Activated T-cell treated with anti-CD3 and anti-CD28 coated beads, Interleukin-2, amount 50 U/mL, for 24 hours (primary cell): ENCODE measurements at regions not wholly inside any gene's neighbourhood (a gene's known extent, or its start where the extent isn't known, plus 50 kb on each side); places are given as distances from the start of the nearest gene placed in this dataset.

Experiments
- DNase-seq: peaks from one replicate; pipeline ENCODE4 v3.0.0-alpha.2; 2020
- H3K27ac Mint-ChIP-seq: 2 replicates; pipeline ENCODE4 v1.8.0; 2020; ENCODE audit warnings: mild to moderate bottlenecking, mixed read lengths
- H3K27me3 Mint-ChIP-seq: 2 replicates; pipeline ENCODE4 v1.8.0; 2020; ENCODE audit warnings: mixed read lengths
- H3K36me3 Mint-ChIP-seq: 2 replicates; pipeline ENCODE4 v1.8.0; 2020; ENCODE audit warnings: low read depth, mixed read lengths
- H3K4me1 Mint-ChIP-seq: 2 replicates; pipeline ENCODE4 v1.8.0; 2020; ENCODE audit warnings: low read depth, mixed read lengths
- H3K4me3 Mint-ChIP-seq: 2 replicates; pipeline ENCODE4 v1.8.0; 2020; ENCODE audit warnings: mild to moderate bottlenecking, moderate library complexity, mixed read lengths
- H3K9me3 Mint-ChIP-seq: 2 replicates; pipeline ENCODE4 v1.8.0; 2020; ENCODE audit warnings: mixed read lengths

DNA sequence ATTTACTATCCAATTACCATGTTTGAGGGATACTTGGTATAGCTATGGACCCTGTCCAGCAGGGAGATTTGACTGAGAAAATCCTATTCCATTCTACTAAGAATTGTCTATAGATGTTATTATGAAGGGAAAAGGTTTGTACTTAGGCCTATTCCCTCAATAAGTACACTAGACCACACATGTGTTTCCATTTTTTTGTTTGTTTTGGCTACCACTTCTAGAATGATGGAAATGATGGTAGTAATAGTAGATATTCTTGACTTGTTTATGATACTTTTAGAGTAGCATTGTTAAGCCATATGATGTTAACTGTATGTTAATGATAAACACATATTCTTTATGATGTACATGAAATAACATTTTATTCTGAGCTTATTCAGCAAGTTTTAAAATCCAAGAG lies 144.8 kb downstream of the OGFRL1 start:
- Mint-ChIP-seq H3K27ac (no peak overlapping the region), H3K9me3 (no peaks in the 10 kb centered on the region), H3K4me3 (no peak overlapping the region), H3K36me3 (no peaks in the 10 kb centered on the region), H3K4me1 (no peaks in the 10 kb centered on the region), H3K27me3 (peaks cover 10% of the 10 kb centered on the region)
- no peak for DNase-seq

GRCh38 chr6:71444222-71444621 lies 155.6 kb downstream of the OGFRL1 start:
- no peaks in the 10 kb centered on the region for H3K4me1 Mint-ChIP-seq
- no peaks in the 10 kb centered on the region for H3K36me3 Mint-ChIP-seq
- H3K9me3 Mint-ChIP-seq: no peaks in the 10 kb centered on the region
- peaks cover 15% of the 10 kb centered on the region for H3K27me3 Mint-ChIP-seq
- no peak overlapping the region for H3K27ac Mint-ChIP-seq
- no peak for DNase-seq
- no peak overlapping the region for H3K4me3 Mint-ChIP-seq

- H3K36me3 Mint-ChIP-seq: no peaks in the 10 kb centered on the region
- no peaks in the 10 kb centered on the region for H3K9me3 Mint-ChIP-seq
- H3K4me1 Mint-ChIP-seq: no peaks in the 10 kb centered on the region
- DNase-seq: no peak
- H3K4me3 Mint-ChIP-seq: no peak overlapping the region
- H3K27ac Mint-ChIP-seq: no peak overlapping the region
- peaks cover 15% of the 10 kb centered on the region for H3K27me3 Mint-ChIP-seq
These were observed 157.4 kb downstream of the OGFRL1 start for GRCh38 chr6:71446057-71446456.

DNA sequence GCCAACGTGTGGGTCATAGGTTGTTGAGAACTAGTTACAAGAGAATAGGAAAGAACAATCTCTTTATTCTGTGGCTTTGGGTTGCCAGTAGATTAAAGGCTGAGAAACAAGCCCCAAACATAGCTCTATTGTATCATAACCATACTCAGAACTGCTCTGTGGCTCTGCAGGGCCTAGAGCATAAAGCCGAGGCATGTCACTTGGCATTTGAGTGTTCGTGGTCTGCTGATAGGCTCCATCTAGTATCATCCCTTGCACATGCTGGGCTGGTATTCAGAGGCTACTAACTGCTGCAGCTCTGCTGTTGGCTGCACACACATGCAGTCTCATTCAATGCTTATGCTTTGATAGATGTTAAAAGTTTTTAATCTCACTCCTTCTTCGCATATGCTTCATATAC lies 157.9 kb downstream of the OGFRL1 start:
- DNase-seq: no peak
- H3K4me1 Mint-ChIP-seq: no peaks in the 10 kb centered on the region
- H3K4me3 Mint-ChIP-seq: no peak overlapping the region
- H3K27ac Mint-ChIP-seq: no peak overlapping the region
- no peaks in the 10 kb centered on the region for H3K36me3 Mint-ChIP-seq
- H3K27me3 Mint-ChIP-seq: peaks cover 15% of the 10 kb centered on the region
- H3K9me3 Mint-ChIP-seq: no peaks in the 10 kb centered on the region

GRCh38 chr6:71452697-71453370 lies 164.2 kb downstream of the OGFRL1 start:
- H3K27ac Mint-ChIP-seq: no peak overlapping the region
- no peak overlapping the region for H3K4me3 Mint-ChIP-seq
- no peak for DNase-seq
- no peaks in the 10 kb centered on the region for H3K36me3 Mint-ChIP-seq
- H3K4me1 Mint-ChIP-seq: no peaks in the 10 kb centered on the region
- peaks cover 7% of the 10 kb centered on the region for H3K27me3 Mint-ChIP-seq
- H3K9me3 Mint-ChIP-seq: no peaks in the 10 kb centered on the region

- H3K9me3 Mint-ChIP-seq: no peaks in the 10 kb centered on the region
- H3K36me3 Mint-ChIP-seq: no peaks in the 10 kb centered on the region
- peaks cover 3% of the 10 kb centered on the region for H3K27me3 Mint-ChIP-seq
- no peak for DNase-seq
- H3K4me3 Mint-ChIP-seq: no peak overlapping the region
- no peaks in the 10 kb centered on the region for H3K4me1 Mint-ChIP-seq
- H3K27ac Mint-ChIP-seq: no peak overlapping the region
These were observed 164.7 kb downstream of the OGFRL1 start for GRCh38 chr6:71453371-71453706.

DNA sequence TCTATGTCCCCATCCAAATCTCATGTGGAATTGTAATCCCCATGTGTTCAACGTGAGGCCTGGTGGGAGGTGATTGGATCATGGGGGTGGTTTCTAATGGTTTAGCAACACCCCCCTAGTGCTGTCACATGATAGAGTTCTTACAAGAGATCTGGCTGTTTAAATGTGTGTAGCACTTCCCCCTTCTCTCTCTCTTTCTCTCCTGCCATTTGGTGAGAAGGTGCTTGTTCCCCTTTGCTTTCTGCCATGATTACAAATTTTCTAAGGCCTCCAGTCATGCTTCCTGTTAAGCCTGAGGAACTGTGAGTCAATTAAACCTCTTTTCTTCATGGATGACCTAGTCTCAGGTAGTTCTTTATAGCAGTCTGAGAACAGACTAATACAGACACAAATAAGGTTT lies 165.4 kb downstream of the OGFRL1 start:
- H3K27ac Mint-ChIP-seq: no peak overlapping the region
- no peaks in the 10 kb centered on the region for H3K9me3 Mint-ChIP-seq
- H3K4me3 Mint-ChIP-seq: no peak overlapping the region
- no peak for DNase-seq
- no peaks in the 10 kb centered on the region for H3K4me1 Mint-ChIP-seq
- H3K27me3 Mint-ChIP-seq: peaks cover 2% of the 10 kb centered on the region
- no peaks in the 10 kb centered on the region for H3K36me3 Mint-ChIP-seq

- Mint-ChIP-seq H3K4me3 (no peak overlapping the region), H3K27ac (no peak overlapping the region), H3K27me3 (peaks cover 10% of the 10 kb centered on the region), H3K9me3 (no peaks in the 10 kb centered on the region), H3K4me1 (no peaks in the 10 kb centered on the region), H3K36me3 (no peaks in the 10 kb centered on the region)
- no peak for DNase-seq
These were observed 169.3 kb downstream of the OGFRL1 start for GRCh38 chr6:71457929-71458328.

DNA sequence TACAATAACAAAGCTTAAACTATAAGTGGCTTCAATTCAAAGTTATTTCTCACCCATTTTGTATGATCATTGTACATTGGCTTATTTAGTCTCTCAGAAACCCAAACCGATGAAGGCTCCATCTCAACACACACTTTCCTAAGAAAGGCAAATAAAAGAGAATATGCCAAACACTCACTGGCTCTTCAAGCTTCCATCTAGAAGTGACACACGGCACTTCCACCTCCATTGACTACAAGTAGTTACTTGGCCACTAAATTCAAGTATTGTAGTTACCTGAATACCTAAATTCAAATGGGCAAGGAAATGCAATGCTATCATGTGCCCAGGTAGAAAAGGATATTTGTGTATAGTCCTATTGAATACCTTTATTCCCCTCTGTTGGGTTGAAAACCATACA lies 170.6 kb downstream of the OGFRL1 start:
- Mint-ChIP-seq H3K4me1 (no peaks in the 10 kb centered on the region), H3K27ac (no peak overlapping the region), H3K9me3 (no peaks in the 10 kb centered on the region), H3K4me3 (no peak overlapping the region), H3K36me3 (no peaks in the 10 kb centered on the region), H3K27me3 (peaks cover 10% of the 10 kb centered on the region)
- no peak for DNase-seq

DNA sequence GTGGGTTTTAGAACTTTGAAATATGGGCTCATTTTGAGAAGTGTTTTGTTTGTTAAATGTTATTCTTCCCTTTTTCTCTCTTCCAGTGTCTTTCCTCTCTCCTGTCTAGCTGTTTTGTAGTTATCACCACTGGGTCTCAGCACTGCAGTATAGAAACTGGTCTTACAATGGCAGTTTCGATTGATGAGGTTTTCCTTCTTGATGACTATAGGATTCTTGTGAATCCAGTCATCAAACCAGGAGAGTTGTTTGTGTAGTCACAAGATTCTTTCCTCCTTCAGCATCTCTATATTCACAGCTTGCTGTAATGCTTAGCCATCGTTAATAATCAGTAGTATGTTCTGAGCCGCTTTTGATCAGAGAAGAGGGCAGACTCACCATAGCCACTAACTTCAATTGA lies 172.3 kb downstream of the OGFRL1 start:
- Mint-ChIP-seq H3K27me3 (peaks cover 10% of the 10 kb centered on the region), H3K27ac (no peak overlapping the region), H3K4me1 (no peaks in the 10 kb centered on the region), H3K4me3 (no peak overlapping the region), H3K9me3 (peaks cover 2% of the 10 kb centered on the region), H3K36me3 (no peaks in the 10 kb centered on the region)
- no peak for DNase-seq

DNA sequence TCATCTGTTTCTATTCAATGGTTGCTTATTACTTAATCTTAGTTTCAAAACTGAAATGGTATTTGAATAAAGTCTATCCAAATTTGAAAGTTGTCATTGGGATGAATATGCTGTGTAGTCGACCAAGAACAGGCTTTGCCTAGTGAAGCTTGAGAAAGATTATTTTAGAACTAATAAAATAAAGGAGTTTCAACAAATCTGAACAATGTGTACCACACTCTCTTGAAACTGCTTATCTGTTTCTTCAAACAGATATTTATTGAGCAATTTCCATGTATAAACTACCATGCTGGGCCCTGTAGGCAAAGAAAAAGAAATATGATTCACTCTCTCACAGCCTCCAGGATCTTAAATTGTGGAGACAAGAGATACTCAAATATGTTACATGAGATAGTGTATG lies 174.4 kb downstream of the OGFRL1 start:
- no peak for DNase-seq
- Mint-ChIP-seq H3K4me3 (no peak overlapping the region), H3K27me3 (peaks cover 10% of the 10 kb centered on the region), H3K27ac (no peak overlapping the region), H3K9me3 (peaks cover 3% of the 10 kb centered on the region), H3K4me1 (no peaks in the 10 kb centered on the region), H3K36me3 (no peaks in the 10 kb centered on the region)

GRCh38 chr6:71465096-71465495 lies 176.5 kb downstream of the OGFRL1 start:
- H3K27me3 Mint-ChIP-seq: peaks cover 8% of the 10 kb centered on the region

GRCh38 chr6:71466362-71466761 lies 177.8 kb downstream of the OGFRL1 start:
- H3K27ac Mint-ChIP-seq: no peak overlapping the region
- no peak for DNase-seq
- no peak overlapping the region for H3K4me3 Mint-ChIP-seq
- peaks cover 3% of the 10 kb centered on the region for H3K9me3 Mint-ChIP-seq
- H3K27me3 Mint-ChIP-seq: peaks cover 1% of the 10 kb centered on the region
- no peaks in the 10 kb centered on the region for H3K36me3 Mint-ChIP-seq
- H3K4me1 Mint-ChIP-seq: no peaks in the 10 kb centered on the region

More at GRCh38 chr6:71465096-71465495, 176.5 kb downstream of the OGFRL1 start:
- Mint-ChIP-seq H3K4me3 (no peak overlapping the region), H3K4me1 (no peaks in the 10 kb centered on the region), H3K27ac (no peak overlapping the region), H3K36me3 (no peaks in the 10 kb centered on the region), H3K9me3 (peaks cover 3% of the 10 kb centered on the region)
- DNase-seq: no peak

DNA sequence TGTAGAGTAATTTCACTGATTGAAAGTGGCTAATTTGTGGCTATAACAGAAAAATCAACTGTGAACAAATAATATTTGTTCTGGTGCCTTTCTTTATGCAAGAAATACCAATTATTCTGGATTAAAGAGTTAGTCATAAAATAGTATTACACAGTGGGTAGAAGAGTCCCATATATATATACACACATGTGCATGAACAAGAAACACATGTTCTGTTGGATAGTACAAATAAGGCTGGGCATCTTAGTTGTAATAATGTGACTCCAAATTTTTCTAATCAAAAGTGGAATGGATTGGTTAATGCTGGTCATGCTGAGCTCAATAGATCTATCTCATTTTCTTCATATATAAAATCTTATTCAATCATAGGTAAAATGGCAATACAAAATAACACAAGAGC lies 179.4 kb downstream of the OGFRL1 start:
- H3K4me3 Mint-ChIP-seq: no peak overlapping the region
- no peak for DNase-seq
- H3K27ac Mint-ChIP-seq: no peak overlapping the region
- H3K27me3 Mint-ChIP-seq: no peaks in the 10 kb centered on the region
- no peaks in the 10 kb centered on the region for H3K36me3 Mint-ChIP-seq
- peaks cover 3% of the 10 kb centered on the region for H3K9me3 Mint-ChIP-seq
- H3K4me1 Mint-ChIP-seq: no peaks in the 10 kb centered on the region

DNA sequence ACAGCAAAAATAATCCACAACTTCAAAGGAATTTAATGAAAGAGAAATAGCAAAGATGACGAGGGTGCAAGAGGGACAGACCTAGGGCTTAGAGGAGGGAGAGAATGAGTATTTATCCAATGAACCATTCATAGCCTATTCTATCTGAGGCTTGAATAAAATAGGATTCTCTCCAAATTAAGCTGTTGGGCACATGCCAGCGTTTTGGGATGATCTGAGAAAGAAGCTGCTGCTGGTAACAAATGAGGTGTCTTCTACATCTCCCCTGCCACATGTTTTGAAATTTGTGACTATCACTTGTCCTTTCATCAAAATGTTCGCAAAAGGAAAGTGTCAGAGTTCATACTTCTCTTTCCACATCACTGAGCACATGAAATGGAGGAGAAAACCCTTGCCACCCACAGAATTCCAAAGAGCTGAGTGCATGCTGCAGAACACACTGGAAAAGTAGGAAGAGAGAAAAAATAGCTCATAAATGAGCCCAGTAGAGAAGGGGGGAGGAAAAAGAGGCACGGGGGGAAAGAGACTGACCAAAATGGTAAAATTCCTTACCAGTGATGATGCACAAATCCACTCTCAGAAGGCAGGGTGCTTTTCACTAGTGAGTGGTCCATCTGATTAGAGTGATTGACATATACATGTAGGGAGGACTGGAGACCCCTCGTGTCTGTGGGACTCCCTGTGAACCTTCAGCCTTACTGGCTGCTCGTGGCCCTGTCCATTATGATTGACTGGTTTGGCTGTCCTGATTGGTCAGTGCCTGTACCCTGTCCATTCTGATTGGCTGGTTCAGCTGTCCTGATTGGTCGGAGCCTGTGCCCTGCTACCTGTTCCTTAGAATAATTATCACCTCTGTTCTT lies 180.5 kb downstream of the OGFRL1 start:
- Mint-ChIP-seq H3K4me3 (no peak overlapping the region), H3K36me3 (no peaks in the 10 kb centered on the region), H3K9me3 (peaks cover 3% of the 10 kb centered on the region), H3K27me3 (no peaks in the 10 kb centered on the region), H3K27ac (no peak overlapping the region), H3K4me1 (no peaks in the 10 kb centered on the region)
- DNase-seq: no peak
